ENCODE measurements at regions not wholly inside any gene's neighbourhood (a gene's known extent, or its start where the extent isn't known, plus 50 kb on each side); places are given as distances from the start of the nearest gene placed in this dataset.

GRCh38 chr4:111722213-111722720 lies 423.0 kb upstream of the FAM241A start:
- Histone ChIP-seq H3K4ac (replicated peaks; ENCODE audit: insufficient read length, low read depth, low read length) (no peak overlapping the region), H2BK5ac (ENCODE audit: low read depth, low read length) (no peak overlapping the region), H4K20me1 (replicated peaks in 1 of 2; ENCODE audit: control insufficient read depth in 1 of 2, insufficient read depth in 2 of 2, low read length in 2 of 2) (no peaks in the 10 kb centered on the region), H3K23me2 (ENCODE audit: low read depth, low read length) (no peaks in the 10 kb centered on the region), H2AK5ac (ENCODE audit: low read depth, low read length) (no peak overlapping the region), H3K36me3 (ENCODE audit: control insufficient read depth in 2 of 4, insufficient read depth in 4 of 4, low read length in 3 of 4) (no peaks in the 10 kb centered on the region), H2BK20ac (ENCODE audit: low read length) (no peak overlapping the region), H3K27me3 (replicated peaks in 1 of 4; ENCODE audit: control insufficient read depth in 3 of 4, extremely low read depth in 1 of 4, insufficient read depth in 3 of 4, low read length in 3 of 4) (no peaks in the 10 kb centered on the region), H4K8ac (ENCODE audit: extremely low read depth, insufficient read depth, low read length) (no peak overlapping the region), H4K91ac (replicated peaks; ENCODE audit: insufficient read length, low read length) (no peak overlapping the region), H3K79me1 (ENCODE audit: low read depth, low read length) (no peaks in the 10 kb centered on the region), H3K4me3 (ENCODE audit: extremely low read depth in 1 of 4, insufficient read depth in 2 of 4, low read depth in 3 of 4, low read length in 4 of 4) (no peak overlapping the region), H2BK15ac (ENCODE audit: low read length) (no peak overlapping the region), H2BK120ac (replicated peaks; ENCODE audit: low read depth, low read length) (no peak overlapping the region), H3K56ac (replicated peaks; ENCODE audit: insufficient read length, low read depth, low read length) (no peak overlapping the region), H3K9ac (replicated peaks in 1 of 4; ENCODE audit: extremely low read depth in 1 of 4, low read depth in 3 of 4, low read length in 3 of 4) (no peak overlapping the region), H3K4me2 (ENCODE audit: insufficient read depth in 1 of 2, low read depth in 2 of 2, low read length in 2 of 2) (no peak overlapping the region), H3K9me3 (ENCODE audit: insufficient read depth in 2 of 2, low read depth in 1 of 2, low read length in 1 of 2) (no peaks in the 10 kb centered on the region), H4K5ac (ENCODE audit: insufficient read length, low read depth, low read length) (no peak overlapping the region), H3K23ac (ENCODE audit: insufficient read length) (no peak overlapping the region), H3K79me2 (ENCODE audit: control insufficient read depth in 1 of 2, insufficient read depth in 2 of 2, low read length in 2 of 2) (no peaks in the 10 kb centered on the region), H2AFZ (ENCODE audit: low read length) (no peak overlapping the region), H3K4me1 (replicated peaks in 1 of 4; ENCODE audit: control insufficient read depth in 3 of 4, insufficient read depth in 4 of 4, low read length in 3 of 4) (no peaks in the 10 kb centered on the region), H3K14ac (ENCODE audit: insufficient read length) (no peak overlapping the region), H3K27ac (ENCODE audit: low read depth, low read length) (no peak overlapping the region), H3K18ac (ENCODE audit: extremely low read depth, low read length) (no peak overlapping the region), H2BK12ac (ENCODE audit: low read depth, low read length) (no peak overlapping the region)
- no peak for DNase-seq (ENCODE audit: low read depth in 1 of 2, low spot score in 2 of 2)
- 97% methylated on average over 2 of the region's 2 CpGs; no CpG with 5 or more reads in 1 of the 2 experiments for WGBS, 2 experiments (ENCODE audit: extremely low coverage in 1 of 2, insufficient coverage in 1 of 2, insufficient read length in 1 of 2, insufficient replicate concordance in 2 of 2, low coverage in 1 of 2, low lambda C conversion rate in 2 of 2, missing lambda C conversion rate in 1 of 2)
- no peak for FAIRE-seq
- ChIA-PET CTCF (ENCODE audit: partially characterized antibody) (interaction anchor here (1.2 kb wide), 1 partner anchor 26 kb away, joined by 3 read pairs; no protein-coding TSS in a partner anchor), POLR2A (ENCODE audit: partially characterized antibody) (no interaction called here)
- TF ChIP-seq CTCF (IDR thresholded peaks at IDR 0.05; ENCODE audit: control extremely low read depth in 1 of 3, insufficient read depth in 1 of 3, low read depth in 1 of 3, low read length in 3 of 3) (no peak), TCF12 (IDR thresholded peaks at IDR 0.05; ENCODE audit: low read depth, low read length) (no peak), KDM1A (IDR thresholded peaks at IDR 0.05; ENCODE audit: borderline replicate concordance, low read length) (no peak), KDM5A (IDR thresholded peaks at IDR 0.05; ENCODE audit: low read length) (no peak), SP1 (IDR thresholded peaks at IDR 0.05; ENCODE audit: low read depth, low read length) (no peak), TAF7 (optimal IDR thresholded peaks at IDR 0.05; ENCODE audit: borderline replicate concordance, low read depth, low read length) (no peak), ZNF274 (IDR thresholded peaks at IDR 0.05; ENCODE audit: borderline replicate concordance, extremely low read depth, low read length) (no peak), RBBP5 (IDR thresholded peaks at IDR 0.05; ENCODE audit: borderline replicate concordance, low read depth, low read length) (no peak), SIX5 (IDR thresholded peaks at IDR 0.05; ENCODE audit: low read depth, low read length) (no peak), MAX (IDR thresholded peaks at IDR 0.05) (no peak), TBP (IDR thresholded peaks at IDR 0.05; ENCODE audit: low read depth, low read length) (no peak), JUND (IDR thresholded peaks at IDR 0.05; ENCODE audit: low read length) (no peak), TAF1 (IDR thresholded peaks at IDR 0.05; ENCODE audit: low read depth, low read length) (no peak)
